Muscle of back (tissue), 3 donors: ENCODE measurements at regions not wholly inside any gene's neighbourhood (a gene's known extent, or its start where the extent isn't known, plus 50 kb on each side); places are given as distances from the start of the nearest gene placed in this dataset.

Experiments used
- DNase-seq, 3 donors: peaks; one replicate each; pipeline versions ENCODE4 v3.0.0 to v3.0.0-alpha.2; 2013

DNA sequence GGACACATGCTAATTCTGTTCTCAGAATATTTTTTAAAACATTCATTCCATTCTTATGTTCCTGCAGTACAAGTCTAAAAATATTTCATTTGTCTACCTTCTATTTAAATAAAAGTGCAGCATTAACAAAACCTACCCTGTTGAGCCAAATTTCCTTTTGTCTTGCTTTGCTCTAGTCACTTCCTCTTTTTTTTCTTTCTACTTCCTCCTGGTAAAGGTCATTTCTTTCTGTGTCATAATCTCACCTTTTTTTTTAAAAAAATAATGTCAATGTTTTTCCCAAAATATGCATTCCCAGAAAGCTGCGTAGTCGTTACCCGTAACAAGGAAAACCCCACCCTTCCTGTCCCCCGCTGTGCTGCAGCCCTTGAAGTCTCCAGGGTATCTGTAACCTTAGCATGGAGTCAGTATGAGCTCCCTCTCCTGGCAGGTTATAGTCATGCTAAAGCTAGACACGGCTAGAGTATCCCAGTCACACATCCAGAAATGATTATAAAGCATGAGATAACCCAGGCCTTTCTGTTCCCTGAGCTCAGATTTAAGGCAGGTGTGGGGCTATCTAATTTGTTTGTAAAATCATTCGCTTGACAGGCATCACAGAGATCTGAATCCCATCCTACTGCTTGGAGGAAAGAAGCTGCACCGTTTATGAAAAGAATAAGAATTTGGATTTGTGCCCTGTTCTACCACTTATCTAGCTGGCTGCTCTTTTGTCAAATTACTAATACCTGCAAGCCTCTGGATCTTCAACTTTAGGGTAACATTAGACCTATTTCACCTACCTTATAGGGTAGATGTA lies 51.1 kb upstream of the EED start:
- DNase-seq = peak; percentile 55 to 76 (median 71)

DNA sequence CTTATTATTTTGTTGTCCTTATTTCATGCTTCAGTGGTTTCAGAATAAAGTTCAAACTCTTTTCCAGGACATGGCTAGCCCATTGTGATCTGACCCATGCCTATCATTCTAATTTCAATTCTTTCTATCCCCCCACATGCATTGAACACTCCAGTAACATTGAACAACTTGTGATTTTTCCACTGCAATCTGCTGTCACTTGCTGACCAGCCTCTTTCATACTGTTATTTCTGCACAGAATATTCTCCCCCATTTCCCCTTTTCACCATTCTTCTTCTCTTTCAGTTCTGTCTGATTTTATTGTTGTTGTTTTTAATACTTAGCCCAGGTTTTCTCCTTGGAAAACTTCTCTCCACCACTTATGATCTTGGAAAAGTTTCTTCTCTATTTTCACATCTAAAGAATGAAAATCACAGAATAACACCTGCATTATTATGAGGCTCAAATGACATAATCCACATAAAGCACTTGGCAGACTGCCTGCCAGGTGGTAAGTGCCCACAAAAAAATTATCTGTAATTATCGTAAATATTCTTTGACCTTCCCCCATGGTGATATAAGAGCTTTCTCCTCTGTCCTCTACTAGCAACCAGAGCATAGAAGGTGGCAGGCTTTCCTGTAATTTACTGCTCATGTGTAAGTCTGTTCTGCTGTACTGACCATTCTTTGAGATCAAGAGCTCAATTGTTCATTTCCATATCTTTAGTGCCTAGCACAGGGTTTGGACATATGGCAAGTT lies 51.9 kb upstream of the EED start:
- DNase-seq = no peak

DNA sequence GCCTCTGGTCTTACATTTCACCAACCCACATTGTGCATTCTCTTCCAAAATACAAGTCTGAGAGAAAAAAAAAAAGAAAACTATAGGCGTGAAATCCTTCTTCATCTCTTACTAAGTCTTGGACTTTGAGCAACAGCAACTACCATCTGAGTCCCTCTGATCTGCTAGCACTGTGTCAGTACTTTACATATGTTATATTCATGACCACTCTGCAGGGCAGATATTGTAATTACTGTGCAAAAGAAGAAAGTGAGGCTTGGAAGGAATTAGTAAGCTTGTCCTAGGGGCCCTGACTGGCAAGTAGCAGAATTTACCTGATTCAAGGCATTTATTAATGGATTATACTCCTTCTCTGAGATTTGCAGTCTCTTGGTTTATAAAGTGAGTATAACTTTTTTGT lies 52.7 kb upstream of the EED start:
- no peak for DNase-seq

DNA sequence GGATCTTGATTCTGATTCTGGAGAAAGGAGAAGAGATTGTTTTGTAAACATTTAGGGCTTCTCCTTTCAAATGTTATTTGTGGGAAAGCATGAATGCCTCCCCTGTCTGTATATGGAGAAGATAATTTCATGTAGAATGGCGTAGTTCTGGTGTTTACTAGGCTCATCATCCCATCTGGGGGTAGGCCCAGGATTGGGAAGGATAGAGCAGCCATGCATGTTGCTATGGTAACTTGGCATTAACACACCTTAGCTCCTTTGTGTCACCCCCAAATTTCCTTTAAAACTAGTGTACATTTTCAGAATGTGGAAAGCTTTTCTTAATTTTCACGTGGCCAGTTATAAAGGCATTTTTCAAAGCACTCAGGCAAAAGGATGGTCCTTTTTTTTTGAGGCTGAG lies 57.5 kb upstream of the EED start:
- no peak for DNase-seq

DNA sequence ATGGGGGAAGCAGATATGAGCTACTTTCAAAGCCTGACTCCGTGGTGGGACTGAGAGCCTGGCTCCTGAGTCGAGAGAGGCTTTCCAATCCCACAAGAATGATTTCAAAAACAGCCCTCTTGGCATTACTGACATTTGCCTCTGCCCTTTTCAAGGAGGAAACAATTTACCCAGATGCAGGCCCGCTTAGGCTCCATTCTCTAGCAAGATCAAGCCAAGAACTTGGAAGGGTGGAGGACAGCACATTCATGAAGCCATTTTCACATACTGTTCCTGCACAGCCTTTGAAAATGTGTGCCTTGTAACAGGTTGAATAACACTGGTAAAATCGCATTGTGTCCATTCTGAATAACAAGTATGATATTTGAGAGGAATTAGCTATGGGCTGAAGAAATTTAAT lies 58.2 kb upstream of the EED start:
- DNase-seq = no peak

DNA sequence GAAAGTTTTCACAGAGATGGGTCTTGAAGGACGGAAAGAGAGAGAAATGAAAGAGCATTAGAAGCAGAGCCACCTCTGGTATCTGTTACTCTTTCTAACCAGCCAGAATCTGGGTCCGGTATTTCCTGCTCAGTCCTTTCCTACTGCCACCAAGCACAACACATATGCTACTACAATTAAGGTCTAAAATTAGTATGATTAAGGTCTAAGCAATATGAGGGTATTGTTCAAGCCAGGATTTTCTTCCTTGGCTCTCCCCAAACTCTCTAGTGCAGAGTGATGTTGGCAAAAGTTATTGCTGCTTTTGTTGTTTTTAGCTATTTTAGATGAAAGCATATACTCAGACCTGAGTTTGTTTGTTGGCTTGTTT lies 59.2 kb upstream of the EED start:
- no peak for DNase-seq

DNA sequence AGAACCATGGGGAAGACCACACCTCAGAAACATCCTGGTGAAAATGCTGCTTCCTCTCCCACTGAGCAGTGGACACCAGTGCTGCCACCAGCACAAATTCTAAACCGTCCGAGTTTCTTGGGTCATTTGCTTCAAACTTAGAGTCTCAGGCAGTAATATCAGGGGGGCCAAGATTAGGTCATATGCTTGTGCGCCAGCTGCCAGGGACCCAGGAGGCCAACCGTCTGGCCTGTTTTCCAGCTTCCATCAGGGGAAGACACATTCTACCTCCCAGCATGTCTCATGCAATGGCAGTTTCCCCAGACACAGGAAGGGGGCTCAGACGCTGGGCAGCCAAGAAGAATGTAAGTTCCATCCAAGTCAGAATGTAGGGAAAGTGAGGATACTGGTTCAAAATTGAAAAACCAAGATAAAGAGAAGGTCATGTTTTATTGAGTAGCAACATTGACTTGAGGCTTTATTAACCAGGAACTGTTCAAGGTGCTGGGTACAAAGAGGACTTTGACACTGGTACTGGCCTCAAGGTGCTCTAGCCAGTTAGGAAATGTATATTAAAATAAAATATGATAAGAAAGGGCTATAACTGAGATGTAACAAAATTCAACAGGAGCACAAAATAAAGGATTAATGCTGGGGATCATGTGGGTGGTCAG lies 59.7 kb upstream of the EED start:
- DNase-seq = no peak

DNA sequence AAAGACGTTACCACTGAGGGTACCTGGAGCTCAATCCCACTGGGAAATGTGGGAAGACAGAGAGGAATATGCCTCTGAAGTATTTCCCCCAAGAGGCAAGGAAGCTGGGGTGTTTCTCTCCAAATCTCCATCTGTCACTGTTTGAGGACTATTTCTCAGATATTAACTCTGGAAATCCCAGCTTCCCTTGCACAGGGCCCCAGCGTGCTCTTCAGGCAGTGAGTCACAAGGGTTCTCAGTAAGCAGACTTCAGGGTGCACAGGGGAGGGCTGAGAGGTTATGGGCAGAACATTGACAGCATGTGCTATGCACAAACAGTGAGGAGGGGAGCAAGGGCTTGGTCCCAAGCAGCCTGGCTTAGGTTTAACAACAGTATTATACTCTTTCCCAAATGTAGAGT lies 60.9 kb upstream of the EED start:
- DNase-seq = no peak

DNA sequence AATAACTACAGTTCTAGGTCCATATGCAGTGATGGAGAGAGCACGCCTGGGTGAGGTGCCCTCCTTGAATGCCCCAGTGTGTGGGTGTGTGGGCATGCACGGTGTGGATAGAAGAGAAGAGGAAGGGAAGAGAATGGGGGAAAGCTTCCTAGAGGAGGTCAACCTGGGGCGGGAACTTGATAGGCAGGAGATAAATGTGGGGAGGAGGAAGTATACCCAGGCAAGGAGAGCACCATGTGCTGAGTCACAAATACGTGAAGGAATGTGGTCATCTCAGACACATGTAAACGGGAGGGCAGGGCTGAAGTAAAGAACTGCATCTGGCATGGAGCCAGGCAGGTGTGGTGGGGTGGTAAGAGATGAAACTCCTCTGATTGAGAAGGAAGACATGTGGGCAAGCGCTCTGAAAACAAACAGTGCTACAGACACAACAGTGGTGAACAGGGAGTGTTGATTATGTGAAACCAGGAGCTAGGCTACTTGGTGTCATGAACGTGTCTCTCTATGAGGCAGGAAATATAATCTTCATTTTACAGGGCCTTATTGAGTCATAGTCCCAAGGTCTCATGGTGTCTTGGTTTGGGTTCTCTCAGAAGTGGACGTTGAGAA lies 61.5 kb upstream of the EED start:
- no peak for DNase-seq

DNA sequence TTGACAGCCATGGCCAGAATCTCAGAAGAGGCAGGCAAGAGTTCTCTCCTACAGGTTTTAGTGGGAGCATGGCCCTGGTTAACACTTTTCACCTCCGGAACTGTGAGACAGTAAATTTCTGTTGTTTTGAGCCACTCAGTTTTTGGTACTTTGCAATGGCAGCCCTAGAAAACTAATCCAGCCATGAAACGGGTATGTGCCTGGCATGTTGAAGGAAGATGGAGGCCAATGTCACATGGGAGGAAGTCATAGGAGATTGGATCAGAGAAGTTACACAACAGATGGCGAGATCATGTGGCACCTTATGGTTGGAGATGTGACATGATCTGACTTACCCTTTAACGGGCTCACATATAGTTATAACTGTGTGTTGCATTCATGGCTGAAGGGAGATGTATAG lies 63.2 kb upstream of the EED start:
- no peak for DNase-seq

DNA sequence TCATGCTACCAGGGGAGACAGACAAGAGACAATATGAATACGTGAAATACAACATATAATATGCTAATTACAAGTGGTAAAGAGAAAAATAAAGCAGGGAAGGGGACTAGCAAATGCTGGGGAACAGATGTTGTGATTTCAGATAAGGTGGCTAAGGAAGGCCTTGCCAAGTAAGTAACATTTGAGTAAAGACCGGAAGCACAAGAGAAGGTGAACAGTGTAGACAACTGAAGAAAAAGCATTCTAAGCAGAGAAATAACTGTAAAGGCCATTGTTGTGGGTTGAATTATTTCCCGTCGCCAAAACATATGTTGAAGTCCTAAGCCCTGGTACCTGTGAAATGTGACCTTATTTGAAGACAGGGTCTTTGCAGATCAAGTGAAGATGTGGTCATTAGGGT lies 63.7 kb upstream of the EED start:
- DNase-seq = no peak

DNA sequence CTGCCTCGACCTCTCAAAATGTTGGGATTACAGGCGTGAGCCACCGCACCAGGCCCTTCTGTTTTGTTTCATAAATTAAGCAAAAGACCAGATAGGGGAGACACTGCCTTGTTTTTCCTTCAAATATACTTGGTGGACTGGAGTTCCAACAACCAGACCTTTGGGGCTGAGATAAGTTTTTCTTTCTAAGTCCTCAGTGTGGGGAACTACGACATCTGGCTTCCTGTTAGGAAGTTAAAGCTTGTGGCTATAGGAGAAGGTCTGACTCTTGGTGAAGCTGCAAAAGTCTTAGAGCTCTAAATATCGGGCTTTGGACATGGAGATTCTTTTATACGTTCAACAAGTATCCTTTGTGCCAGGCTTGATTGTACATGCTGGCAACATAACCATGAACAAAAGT lies 64.1 kb upstream of the EED start:
- no peak for DNase-seq

DNA sequence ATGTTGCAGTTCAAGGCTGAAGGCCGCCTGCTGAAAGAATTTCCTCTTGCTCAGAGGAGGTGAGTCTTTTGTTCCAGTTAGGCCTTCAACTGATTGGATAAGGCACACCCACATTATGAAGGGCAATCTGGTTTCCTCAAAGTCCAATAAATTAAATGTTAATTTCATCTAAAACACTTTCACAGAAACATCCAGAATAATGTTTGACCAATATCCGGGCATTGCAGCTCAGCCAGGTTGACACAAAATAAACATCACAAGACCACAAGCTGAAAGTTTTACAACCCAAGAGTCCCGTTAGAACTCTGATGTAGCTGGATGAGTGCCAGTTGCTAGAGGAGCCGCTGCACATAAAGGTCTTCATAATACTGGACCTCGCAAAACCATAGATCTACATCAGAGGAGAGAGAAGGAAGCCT lies 64.9 kb upstream of the EED start:
- no peak for DNase-seq

DNA sequence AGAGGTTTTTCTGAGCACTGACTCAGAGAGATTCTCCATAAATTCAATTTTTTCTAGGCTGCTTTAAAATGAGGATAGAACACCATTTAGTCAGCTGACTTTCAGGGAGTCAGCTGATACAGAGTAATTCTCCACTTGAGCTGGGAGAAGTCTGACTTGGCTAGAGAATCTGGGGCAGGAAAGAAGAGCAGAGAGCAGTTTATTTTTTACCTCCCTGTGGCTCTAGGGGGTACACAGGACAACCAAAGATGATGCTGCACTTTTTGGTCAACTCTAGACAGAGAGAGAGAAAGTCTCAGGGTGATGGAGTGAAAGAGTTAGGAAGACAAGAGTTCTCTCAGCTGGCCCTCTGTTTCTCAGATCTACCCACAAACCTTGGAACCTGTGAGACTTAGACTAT lies 67.3 kb upstream of the EED start:
- no peak for DNase-seq

DNA sequence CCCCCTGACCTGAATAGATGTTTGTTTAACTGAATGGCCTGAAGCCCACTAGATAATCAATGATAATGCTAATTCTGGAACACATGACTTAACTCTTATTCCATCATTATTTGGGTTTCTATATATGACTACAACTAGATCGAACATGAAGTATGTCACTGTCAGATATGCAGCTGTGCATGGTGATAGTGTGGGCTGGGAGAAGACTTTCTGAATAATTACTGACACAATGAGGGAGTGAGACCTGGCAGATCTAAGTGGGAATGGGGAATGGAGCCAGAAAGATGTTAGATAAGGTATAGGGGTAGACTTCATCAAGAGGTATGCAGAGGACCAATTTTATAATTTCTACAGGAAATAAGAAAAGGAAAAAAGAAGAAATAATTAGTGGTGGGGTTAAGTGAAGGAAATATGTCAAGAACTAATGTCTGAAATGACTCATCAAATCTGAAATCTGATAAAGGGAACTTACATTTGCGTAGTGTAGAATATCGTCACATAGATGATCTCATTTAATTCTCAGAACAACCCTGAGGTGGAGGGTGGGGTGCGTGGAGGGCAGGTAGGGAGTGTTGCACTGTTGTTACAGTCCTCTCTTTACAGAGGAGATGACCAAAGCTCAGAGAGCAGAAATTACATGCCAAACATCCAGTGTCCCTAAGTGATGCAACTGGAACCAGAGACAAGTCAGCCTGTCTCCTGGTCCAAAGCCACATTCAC lies 68.2 kb upstream of the EED start:
- DNase-seq = no peak

DNA sequence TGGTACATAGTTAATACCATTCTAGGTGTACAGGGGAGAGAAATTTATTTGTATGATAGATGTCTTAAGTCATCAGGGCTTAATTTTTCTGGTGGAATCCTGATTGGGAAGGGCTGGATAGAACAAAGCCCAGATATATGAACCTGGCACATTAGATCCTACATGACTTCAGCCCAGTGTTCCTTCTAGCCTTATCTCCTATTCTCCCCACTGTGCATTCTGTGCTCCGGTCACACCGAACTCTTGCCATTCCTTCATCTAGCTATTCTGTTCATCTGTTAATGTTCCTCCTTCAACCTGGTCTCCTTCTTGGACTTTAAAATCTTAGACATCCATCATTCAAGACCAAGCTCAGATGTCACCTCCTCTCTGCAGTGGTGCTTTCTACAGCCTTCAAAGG lies 68.9 kb upstream of the EED start:
- DNase-seq = no peak

DNA sequence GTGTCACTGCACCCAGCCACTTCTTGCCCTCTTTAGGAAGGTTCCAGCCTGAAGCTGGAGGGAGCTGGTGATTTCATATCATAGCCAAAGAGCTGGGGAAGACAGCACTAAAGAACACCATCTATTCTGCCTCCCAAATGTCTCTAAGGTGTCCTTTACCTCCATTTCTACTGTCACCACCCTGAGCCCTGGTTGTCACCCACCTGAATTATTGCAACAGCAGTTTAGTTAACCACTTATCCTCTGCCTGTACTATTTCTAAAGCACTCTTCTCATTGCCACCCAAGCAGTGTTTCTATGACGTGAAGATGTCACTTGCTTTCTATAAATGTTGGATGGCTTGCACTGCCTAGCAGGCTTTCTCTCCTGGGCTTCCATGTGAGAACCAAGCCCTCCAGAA lies 69.4 kb upstream of the EED start:
- no peak for DNase-seq

DNA sequence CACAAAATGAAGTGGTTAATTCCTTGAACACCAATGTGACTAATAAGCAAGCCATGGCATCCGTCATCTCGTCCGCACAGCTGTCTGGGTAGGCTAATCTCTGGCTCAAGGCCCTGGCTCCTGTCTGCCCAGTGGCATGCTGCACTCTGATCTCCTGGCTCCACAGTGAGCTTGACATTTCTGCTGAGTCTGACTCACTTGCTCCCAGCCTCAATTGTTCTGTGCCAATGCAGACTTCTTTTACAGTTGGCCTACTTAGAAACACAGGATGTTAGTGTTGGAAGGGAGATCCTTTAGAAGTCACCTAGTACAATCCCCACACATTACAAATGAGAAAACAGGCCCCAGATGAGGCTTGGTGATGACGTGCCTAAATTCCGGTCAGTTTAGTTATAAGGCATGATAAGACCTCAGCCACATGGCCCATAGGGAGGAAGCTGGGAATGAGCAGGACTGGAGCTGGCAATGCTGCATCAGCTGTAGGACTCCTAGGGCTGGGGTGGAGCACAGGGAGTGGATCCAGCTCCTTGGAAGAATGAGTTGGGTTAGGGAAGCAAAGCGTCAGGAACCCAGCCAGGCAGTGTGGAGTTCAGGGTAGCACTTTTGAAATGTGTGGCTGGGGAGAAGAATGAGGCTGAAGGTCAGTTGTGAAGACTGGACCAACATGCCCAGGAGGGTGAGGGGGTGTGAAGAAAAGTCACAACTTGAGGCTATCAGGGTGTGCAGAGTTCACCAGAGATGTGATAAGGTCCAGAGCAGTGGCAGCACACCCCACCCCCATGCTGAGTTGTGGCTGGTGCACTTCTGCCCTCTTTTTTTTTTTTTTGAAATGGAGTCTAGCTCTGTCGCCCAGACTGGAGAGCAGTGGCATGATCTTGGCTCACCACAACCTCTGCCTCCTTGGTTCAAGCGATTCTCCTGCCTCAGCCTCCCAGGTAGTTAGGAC lies 70.2 kb upstream of the EED start:
- DNase-seq = peak; percentile 63 to 90 (median 76)

DNA sequence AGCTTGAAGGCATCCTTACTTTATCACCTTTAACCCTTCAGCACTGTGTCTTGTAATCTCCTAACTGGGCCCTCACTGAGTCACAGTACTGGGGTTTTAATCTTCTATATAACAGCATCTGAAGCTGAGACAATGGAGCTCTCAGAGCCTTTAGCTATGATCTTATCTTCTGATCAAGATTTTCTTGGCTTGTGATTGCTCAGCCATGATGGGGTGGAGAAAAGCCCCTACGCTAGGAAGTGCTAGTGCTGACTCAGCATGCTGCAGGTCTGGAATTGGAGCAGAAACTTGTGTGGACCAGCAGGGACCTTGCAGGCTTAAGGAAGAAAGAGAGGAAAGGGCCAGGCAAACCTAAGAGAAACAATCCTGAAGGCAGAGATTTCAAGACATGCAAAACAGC lies 71.7 kb upstream of the EED start:
- DNase-seq = no peak

DNA sequence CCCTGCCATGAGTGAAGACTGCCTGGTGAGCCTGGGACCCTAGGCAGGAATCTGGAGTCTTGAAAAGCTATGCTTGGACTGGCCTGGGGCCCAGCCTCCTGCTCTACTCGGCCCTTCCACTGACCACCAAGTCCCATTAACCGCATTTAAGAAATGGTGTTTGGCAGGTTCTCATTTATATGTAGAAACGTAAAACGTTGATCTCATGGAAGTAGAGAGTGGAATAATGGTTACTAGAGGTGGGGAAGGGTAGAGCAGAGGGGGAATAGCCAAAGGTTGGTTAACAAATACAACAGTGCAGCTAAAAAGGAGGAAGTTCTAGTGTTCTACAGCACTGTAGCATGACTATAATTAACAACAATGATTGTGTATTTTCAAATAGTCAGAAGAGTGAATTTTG lies 72.9 kb upstream of the EED start:
- no peak for DNase-seq
